ENCODE measurements at regions not wholly inside any gene's neighbourhood (a gene's known extent, or its start where the extent isn't known, plus 50 kb on each side); places are given as distances from the start of the nearest gene placed in this dataset.
"Not testable (repeated sequence)": the region's sequence is repeated elsewhere in the genome, so short reads cannot be mapped to it uniquely, and the experiment has no call there.

GRCh38 chrX:25442499-25442898, 426.7 kb upstream of the ARX start:
- H3K9me3 Mint-ChIP-seq = no peaks in the 10 kb centered on the region
- H3K4me1 Mint-ChIP-seq (ENCODE audit: low read depth) = no peaks in the 10 kb centered on the region
- H3K36me3 Mint-ChIP-seq (ENCODE audit: low read depth) = no peaks in the 10 kb centered on the region
- no peak for DNase-seq (ENCODE audit: low spot score)
- H3K27me3 Mint-ChIP-seq (ENCODE audit: low read depth) = no peaks in the 10 kb centered on the region
- no peak overlapping the region for H3K4me3 Mint-ChIP-seq
- H3K27ac Mint-ChIP-seq = no peak overlapping the region

GRCh38 chrX:25433307-25433706, 417.5 kb upstream of the ARX start:
- DNase-seq (ENCODE audit: low spot score) = no peak
- H3K4me3 Mint-ChIP-seq = no peak overlapping the region
- H3K9me3 Mint-ChIP-seq = no peaks in the 10 kb centered on the region
- no peak overlapping the region for H3K27ac Mint-ChIP-seq
- H3K4me1 Mint-ChIP-seq (ENCODE audit: low read depth) = no peaks in the 10 kb centered on the region
- H3K27me3 Mint-ChIP-seq (ENCODE audit: low read depth) = no peaks in the 10 kb centered on the region
- H3K36me3 Mint-ChIP-seq (ENCODE audit: low read depth) = no peaks in the 10 kb centered on the region

GRCh38 chrX:25432396-25432795, 416.6 kb upstream of the ARX start:
- no peaks in the 10 kb centered on the region for H3K9me3 Mint-ChIP-seq
- H3K36me3 Mint-ChIP-seq (ENCODE audit: low read depth) = no peaks in the 10 kb centered on the region
- no peak for DNase-seq (ENCODE audit: low spot score)
- no peak overlapping the region for H3K27ac Mint-ChIP-seq
- H3K27me3 Mint-ChIP-seq (ENCODE audit: low read depth) = no peaks in the 10 kb centered on the region
- no peak overlapping the region for H3K4me3 Mint-ChIP-seq
- H3K4me1 Mint-ChIP-seq (ENCODE audit: low read depth) = no peaks in the 10 kb centered on the region

GRCh38 chrX:25427873-25428555, 412.2 kb upstream of the ARX start:
- no peak for DNase-seq (ENCODE audit: low spot score)
- H3K27me3 Mint-ChIP-seq (ENCODE audit: low read depth) = no peaks in the 10 kb centered on the region
- H3K36me3 Mint-ChIP-seq (ENCODE audit: low read depth) = no peaks in the 10 kb centered on the region
- H3K4me1 Mint-ChIP-seq (ENCODE audit: low read depth) = no peaks in the 10 kb centered on the region
- no peak overlapping the region for H3K4me3 Mint-ChIP-seq
- H3K9me3 Mint-ChIP-seq = no peaks in the 10 kb centered on the region
- no peak overlapping the region for H3K27ac Mint-ChIP-seq

GRCh38 chrX:25404163-25404562, 388.4 kb upstream of the ARX start:
- H3K27ac Mint-ChIP-seq; DNase-seq (ENCODE audit: low spot score); H3K4me1 Mint-ChIP-seq (ENCODE audit: low read depth); H3K27me3 Mint-ChIP-seq (ENCODE audit: low read depth); H3K4me3 Mint-ChIP-seq; H3K9me3 Mint-ChIP-seq; H3K36me3 Mint-ChIP-seq (ENCODE audit: low read depth): not testable (repeated sequence)

- no peaks in the 10 kb centered on the region for H3K36me3 Mint-ChIP-seq (ENCODE audit: low read depth)
- H3K27ac Mint-ChIP-seq = no peak overlapping the region
- H3K9me3 Mint-ChIP-seq = no peaks in the 10 kb centered on the region
- H3K27me3 Mint-ChIP-seq (ENCODE audit: low read depth) = no peaks in the 10 kb centered on the region
- H3K4me3 Mint-ChIP-seq = no peak overlapping the region
- DNase-seq (ENCODE audit: low spot score) = no peak
- H3K4me1 Mint-ChIP-seq (ENCODE audit: low read depth) = no peaks in the 10 kb centered on the region
These were observed 373.5 kb upstream of the ARX start for GRCh38 chrX:25389266-25389665.

GRCh38 chrX:25383196-25383595, 367.4 kb upstream of the ARX start:
- Mint-ChIP-seq H3K9me3 (no peaks in the 10 kb centered on the region), H3K4me1 (ENCODE audit: low read depth) (no peaks in the 10 kb centered on the region)

GRCh38 chrX:25356456-25356855, 340.7 kb upstream of the ARX start:
- Mint-ChIP-seq H3K27ac (no peak overlapping the region), H3K27me3 (ENCODE audit: low read depth) (no peaks in the 10 kb centered on the region), H3K36me3 (ENCODE audit: low read depth) (no peaks in the 10 kb centered on the region), H3K4me1 (ENCODE audit: low read depth) (no peaks in the 10 kb centered on the region), H3K4me3 (no peak overlapping the region), H3K9me3 (no peaks in the 10 kb centered on the region)
- no peak for DNase-seq (ENCODE audit: low spot score)

More at GRCh38 chrX:25383196-25383595, 367.4 kb upstream of the ARX start:
- Mint-ChIP-seq H3K4me3 (no peak overlapping the region), H3K36me3 (ENCODE audit: low read depth) (no peaks in the 10 kb centered on the region), H3K27me3 (ENCODE audit: low read depth) (no peaks in the 10 kb centered on the region), H3K27ac (no peak overlapping the region)
- DNase-seq (ENCODE audit: low spot score) = no peak

GRCh38 chrX:25344161-25344936, 328.6 kb upstream of the ARX start:
- Mint-ChIP-seq H3K27me3 (ENCODE audit: low read depth) (no peaks in the 10 kb centered on the region), H3K27ac (no peak overlapping the region), H3K9me3 (no peaks in the 10 kb centered on the region), H3K4me3 (no peak overlapping the region), H3K36me3 (ENCODE audit: low read depth) (no peaks in the 10 kb centered on the region), H3K4me1 (ENCODE audit: low read depth) (no peaks in the 10 kb centered on the region)
- DNase-seq (ENCODE audit: low spot score) = no peak

GRCh38 chrX:25343060-25343459, 327.3 kb upstream of the ARX start:
- no peak overlapping the region for H3K4me3 Mint-ChIP-seq
- H3K4me1 Mint-ChIP-seq (ENCODE audit: low read depth) = no peaks in the 10 kb centered on the region
- no peaks in the 10 kb centered on the region for H3K27me3 Mint-ChIP-seq (ENCODE audit: low read depth)
- no peak overlapping the region for H3K27ac Mint-ChIP-seq
- no peak for DNase-seq (ENCODE audit: low spot score)
- H3K36me3 Mint-ChIP-seq (ENCODE audit: low read depth) = no peaks in the 10 kb centered on the region
- no peaks in the 10 kb centered on the region for H3K9me3 Mint-ChIP-seq

- Mint-ChIP-seq H3K4me3 (no peak overlapping the region), H3K9me3 (no peaks in the 10 kb centered on the region), H3K27ac (no peak overlapping the region), H3K36me3 (ENCODE audit: low read depth) (no peaks in the 10 kb centered on the region), H3K4me1 (ENCODE audit: low read depth) (no peaks in the 10 kb centered on the region), H3K27me3 (ENCODE audit: low read depth) (no peaks in the 10 kb centered on the region)
- no peak for DNase-seq (ENCODE audit: low spot score)
These were observed 322.1 kb upstream of the ARX start for GRCh38 chrX:25337841-25338240.

GRCh38 chrX:25300994-25301393, 285.2 kb upstream of the ARX start:
- Mint-ChIP-seq H3K4me1 (ENCODE audit: low read depth) (no peaks in the 10 kb centered on the region), H3K36me3 (ENCODE audit: low read depth) (no peaks in the 10 kb centered on the region), H3K27me3 (ENCODE audit: low read depth) (no peaks in the 10 kb centered on the region)

GRCh38 chrX:25296850-25297249, 281.1 kb upstream of the ARX start:
- Mint-ChIP-seq H3K4me3 (no peak overlapping the region), H3K4me1 (ENCODE audit: low read depth) (no peaks in the 10 kb centered on the region), H3K9me3 (no peaks in the 10 kb centered on the region)

More at GRCh38 chrX:25300994-25301393, 285.2 kb upstream of the ARX start:
- no peak overlapping the region for H3K4me3 Mint-ChIP-seq
- DNase-seq (ENCODE audit: low spot score) = no peak
- H3K27ac Mint-ChIP-seq = no peak overlapping the region
- H3K9me3 Mint-ChIP-seq = no peaks in the 10 kb centered on the region

GRCh38 chrX:25295466-25295865, 279.7 kb upstream of the ARX start:
- H3K36me3 Mint-ChIP-seq (ENCODE audit: low read depth) = no peaks in the 10 kb centered on the region
- no peaks in the 10 kb centered on the region for H3K9me3 Mint-ChIP-seq
- no peak for DNase-seq (ENCODE audit: low spot score)
- no peak overlapping the region for H3K27ac Mint-ChIP-seq
- no peak overlapping the region for H3K4me3 Mint-ChIP-seq
- no peaks in the 10 kb centered on the region for H3K27me3 Mint-ChIP-seq (ENCODE audit: low read depth)
- no peaks in the 10 kb centered on the region for H3K4me1 Mint-ChIP-seq (ENCODE audit: low read depth)

More at GRCh38 chrX:25296850-25297249, 281.1 kb upstream of the ARX start:
- H3K36me3 Mint-ChIP-seq (ENCODE audit: low read depth) = no peaks in the 10 kb centered on the region
- no peak for DNase-seq (ENCODE audit: low spot score)
- no peaks in the 10 kb centered on the region for H3K27me3 Mint-ChIP-seq (ENCODE audit: low read depth)
- H3K27ac Mint-ChIP-seq = no peak overlapping the region

Data from T-helper 2 cell treated with Interferon-gamma antibody and Interleukin-4, amounts not matched to agents 5 μg/mL and 100 μg/mL, for 36 hours (primary cell).